WTC11 (cell line): ENCODE measurements at regions not wholly inside any gene's neighbourhood (a gene's known extent, or its start where the extent isn't known, plus 50 kb on each side); places are given as distances from the start of the nearest gene placed in this dataset.
"Not testable (repeated sequence)": the region's sequence is repeated elsewhere in the genome, so short reads cannot be mapped to it uniquely, and the experiment has no call there.

Experiments
- AFF4 ChIP-seq: sonication (generic); formaldehyde crosslinking; IDR thresholded peaks from 2 replicates; pipeline ENCODE4 v1.8.1; 2023; ENCODE audit warnings: mild to moderate bottlenecking, missing genetic modification reagents, borderline replicate concordance
- CTCF ChIP-seq: fragments of 200-600 bp; IDR thresholded peaks from 2 replicates; pipeline ENCODE4 v1.8.0; 2022; ENCODE audit warnings: antibody characterized with exemption
- TF ChIP-seq, protein P1 (sequence below): sonication (generic); formaldehyde crosslinking; conservative IDR thresholded peaks from 2 replicates; pipeline ENCODE4 v1.8.1; 2023; ENCODE audit warnings: mild to moderate bottlenecking, low read depth, missing genetic modification reagents, moderate library complexity

DNA sequence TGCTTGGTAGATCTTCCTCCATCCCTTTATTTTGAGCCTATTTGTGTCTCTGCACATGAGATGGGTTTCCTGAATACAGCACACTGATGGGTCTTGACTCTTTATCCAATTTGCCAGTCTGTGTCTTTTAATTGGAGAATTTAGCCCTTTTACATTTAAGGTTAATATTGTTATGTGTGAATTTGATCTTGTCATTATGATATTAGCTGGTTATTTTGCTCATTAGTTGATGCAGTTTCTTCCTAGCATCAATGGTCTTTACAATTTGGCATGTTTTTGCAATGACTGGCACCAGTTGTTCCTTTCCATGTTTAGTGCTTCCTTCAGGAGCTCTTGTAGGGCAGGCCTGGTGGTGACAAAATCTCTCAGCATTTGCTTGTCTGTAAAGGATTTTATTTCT is 72.4 kb downstream of the HNRNPD start:
- not testable (repeated sequence) for TF ChIP-seq CTCF; AFF4 (CRISPR knock-in tag)
- TF ChIP-seq, protein P1, sequence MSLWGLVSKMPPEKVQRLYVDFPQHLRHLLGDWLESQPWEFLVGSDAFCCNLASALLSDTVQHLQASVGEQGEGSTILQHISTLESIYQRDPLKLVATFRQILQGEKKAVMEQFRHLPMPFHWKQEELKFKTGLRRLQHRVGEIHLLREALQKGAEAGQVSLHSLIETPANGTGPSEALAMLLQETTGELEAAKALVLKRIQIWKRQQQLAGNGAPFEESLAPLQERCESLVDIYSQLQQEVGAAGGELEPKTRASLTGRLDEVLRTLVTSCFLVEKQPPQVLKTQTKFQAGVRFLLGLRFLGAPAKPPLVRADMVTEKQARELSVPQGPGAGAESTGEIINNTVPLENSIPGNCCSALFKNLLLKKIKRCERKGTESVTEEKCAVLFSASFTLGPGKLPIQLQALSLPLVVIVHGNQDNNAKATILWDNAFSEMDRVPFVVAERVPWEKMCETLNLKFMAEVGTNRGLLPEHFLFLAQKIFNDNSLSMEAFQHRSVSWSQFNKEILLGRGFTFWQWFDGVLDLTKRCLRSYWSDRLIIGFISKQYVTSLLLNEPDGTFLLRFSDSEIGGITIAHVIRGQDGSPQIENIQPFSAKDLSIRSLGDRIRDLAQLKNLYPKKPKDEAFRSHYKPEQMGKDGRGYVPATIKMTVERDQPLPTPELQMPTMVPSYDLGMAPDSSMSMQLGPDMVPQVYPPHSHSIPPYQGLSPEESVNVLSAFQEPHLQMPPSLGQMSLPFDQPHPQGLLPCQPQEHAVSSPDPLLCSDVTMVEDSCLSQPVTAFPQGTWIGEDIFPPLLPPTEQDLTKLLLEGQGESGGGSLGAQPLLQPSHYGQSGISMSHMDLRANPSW (CRISPR knock-in tag): not testable (repeated sequence)
